PC-9 (cell line): ENCODE measurements at regions not wholly inside any gene's neighbourhood (a gene's known extent, or its start where the extent isn't known, plus 50 kb on each side); places are given as distances from the start of the nearest gene placed in this dataset.

Source experiments
- EZH2 ChIP-seq: fragments of 200-600 bp; sonication (generic); IDR thresholded peaks from 2 replicates; pipeline ENCODE4 v1.8.0; 2017; ENCODE audit warnings: antibody characterized with exemption, low read depth
- TF ChIP-seq, protein P1 (sequence below): fragments of 200-600 bp; sonication (generic); conservative IDR thresholded peaks from 2 replicates; pipeline ENCODE4 v1.6.1; 2017; ENCODE audit warnings: mixed run types, antibody characterized with exemption, mild to moderate bottlenecking, moderate library complexity

DNA sequence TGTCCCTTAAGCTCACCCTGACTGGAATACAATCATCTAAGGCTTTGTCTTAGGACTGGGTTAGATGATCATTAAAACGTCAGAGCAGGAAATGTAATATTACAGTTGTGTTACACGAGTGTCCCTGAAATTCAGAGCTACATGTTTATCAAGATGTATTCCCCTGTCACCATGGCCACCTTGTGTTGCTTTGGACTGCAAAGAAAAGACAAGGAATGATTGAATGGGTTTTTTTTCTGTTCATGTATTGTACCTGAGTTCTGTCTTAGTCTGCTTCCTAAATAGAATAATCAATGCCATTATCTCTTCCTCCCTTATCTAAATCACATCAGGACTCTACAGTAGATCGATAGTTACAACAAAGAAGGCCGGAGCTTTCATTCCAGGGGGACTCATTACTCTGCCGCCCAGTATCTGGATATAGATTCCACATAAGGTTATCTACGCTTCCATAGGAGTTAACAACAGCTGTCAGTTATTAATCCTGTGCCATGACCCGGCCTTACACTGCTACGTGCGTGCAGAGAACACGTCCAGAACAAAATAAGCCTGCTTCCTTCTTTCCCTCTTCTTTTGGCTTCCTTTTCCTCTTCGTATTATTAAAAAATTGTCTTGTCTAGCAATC lies 274.1 kb upstream of the SASH1 start:
- TF ChIP-seq, protein P1, sequence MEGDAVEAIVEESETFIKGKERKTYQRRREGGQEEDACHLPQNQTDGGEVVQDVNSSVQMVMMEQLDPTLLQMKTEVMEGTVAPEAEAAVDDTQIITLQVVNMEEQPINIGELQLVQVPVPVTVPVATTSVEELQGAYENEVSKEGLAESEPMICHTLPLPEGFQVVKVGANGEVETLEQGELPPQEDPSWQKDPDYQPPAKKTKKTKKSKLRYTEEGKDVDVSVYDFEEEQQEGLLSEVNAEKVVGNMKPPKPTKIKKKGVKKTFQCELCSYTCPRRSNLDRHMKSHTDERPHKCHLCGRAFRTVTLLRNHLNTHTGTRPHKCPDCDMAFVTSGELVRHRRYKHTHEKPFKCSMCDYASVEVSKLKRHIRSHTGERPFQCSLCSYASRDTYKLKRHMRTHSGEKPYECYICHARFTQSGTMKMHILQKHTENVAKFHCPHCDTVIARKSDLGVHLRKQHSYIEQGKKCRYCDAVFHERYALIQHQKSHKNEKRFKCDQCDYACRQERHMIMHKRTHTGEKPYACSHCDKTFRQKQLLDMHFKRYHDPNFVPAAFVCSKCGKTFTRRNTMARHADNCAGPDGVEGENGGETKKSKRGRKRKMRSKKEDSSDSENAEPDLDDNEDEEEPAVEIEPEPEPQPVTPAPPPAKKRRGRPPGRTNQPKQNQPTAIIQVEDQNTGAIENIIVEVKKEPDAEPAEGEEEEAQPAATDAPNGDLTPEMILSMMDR = no peak
- TF ChIP-seq EZH2 = no peak
